ENCODE measurements at regions not wholly inside any gene's neighbourhood (a gene's known extent, or its start where the extent isn't known, plus 50 kb on each side); places are given as distances from the start of the nearest gene placed in this dataset.
"Not testable (repeated sequence)": the region's sequence is repeated elsewhere in the genome, so short reads cannot be mapped to it uniquely, and the experiment has no call there.

- in situ Hi-C loops (cut with MboI; ENCODE audit: low sequenced_read_pairs), result no loop called here
Observed at GRCh38 chr16:22624800-22625533, 114.3 kb downstream of the NPIPB5 start.

GRCh38 chr16:22625967-22626366 lies 115.3 kb downstream of the NPIPB5 start:
- in situ Hi-C loops (cut with MboI; ENCODE audit: low sequenced_read_pairs), result no loop called here

GRCh38 chr16:22627043-22627442 lies 116.4 kb downstream of the NPIPB5 start:
- in situ Hi-C loops (cut with MboI; ENCODE audit: low sequenced_read_pairs), result no loop called here

GRCh38 chr16:22628994-22629393 lies 118.3 kb downstream of the NPIPB5 start:
- in situ Hi-C loops (cut with MboI; ENCODE audit: low sequenced_read_pairs), result no loop called here

DNA sequence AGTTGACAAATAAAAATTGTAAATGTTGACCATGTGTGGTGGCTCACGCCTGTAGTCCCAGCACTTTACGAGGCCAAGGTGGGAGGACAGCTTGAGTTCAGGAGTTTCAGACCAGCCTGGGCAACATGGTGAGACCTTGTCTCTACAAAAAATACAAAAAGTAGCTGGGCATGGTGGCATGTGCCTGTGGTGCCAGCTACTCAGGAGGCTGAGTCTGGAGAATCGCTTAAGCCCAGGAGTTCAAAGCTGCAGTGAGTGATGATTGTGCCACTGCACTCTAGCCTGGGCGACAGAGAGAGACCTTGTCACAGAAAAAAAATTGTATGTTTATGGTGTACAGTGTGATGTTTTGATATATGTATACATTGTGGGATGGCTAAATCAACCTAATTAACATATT lies 119.6 kb downstream of the NPIPB5 start:
- in situ Hi-C loops (cut with MboI; ENCODE audit: low sequenced_read_pairs), result no loop called here

DNA sequence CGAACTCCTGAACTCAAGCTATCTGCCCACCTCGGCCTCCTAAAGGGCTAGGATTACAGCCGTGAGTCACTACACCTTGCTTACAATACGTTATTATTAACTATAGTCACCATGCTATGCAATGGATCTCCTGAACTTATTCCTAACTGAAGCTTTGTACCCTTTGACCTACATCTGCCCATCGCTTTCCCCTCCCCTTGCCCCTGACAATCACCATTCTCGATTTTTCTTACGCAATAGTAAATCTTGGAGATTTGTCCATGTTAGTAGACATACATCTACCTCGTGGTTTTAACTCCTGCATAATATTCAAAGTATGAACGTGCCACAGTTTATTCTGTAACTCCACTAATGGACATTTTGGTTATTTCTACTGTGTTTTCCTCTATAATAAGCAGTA lies 120.6 kb downstream of the NPIPB5 start:
- in situ Hi-C loops (cut with MboI; ENCODE audit: low sequenced_read_pairs), result no loop called here

GRCh38 chr16:22632606-22633005 lies 121.9 kb downstream of the NPIPB5 start:
- in situ Hi-C loops (cut with MboI; ENCODE audit: low sequenced_read_pairs), result no loop called here

DNA sequence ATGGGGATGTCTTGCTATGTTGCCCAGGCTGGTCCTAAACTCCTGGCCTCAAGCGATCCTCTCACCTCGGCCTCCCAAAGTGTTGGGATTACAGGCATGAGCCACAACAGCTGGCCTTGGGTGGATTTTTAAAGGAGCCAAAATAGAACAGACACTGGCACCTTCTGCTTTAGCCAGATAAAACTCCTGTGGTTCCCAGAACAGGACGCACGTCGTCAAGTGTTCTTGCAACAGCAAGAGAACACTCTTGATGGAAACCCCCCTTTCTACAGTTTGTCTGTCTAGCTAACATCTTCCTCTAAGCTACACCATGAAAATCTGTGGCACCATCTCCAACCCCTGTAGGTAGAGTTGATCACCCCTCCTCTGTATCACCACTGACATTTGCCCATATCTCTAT lies 122.6 kb downstream of the NPIPB5 start:
- in situ Hi-C loops (cut with MboI; ENCODE audit: low sequenced_read_pairs), result no loop called here

DNA sequence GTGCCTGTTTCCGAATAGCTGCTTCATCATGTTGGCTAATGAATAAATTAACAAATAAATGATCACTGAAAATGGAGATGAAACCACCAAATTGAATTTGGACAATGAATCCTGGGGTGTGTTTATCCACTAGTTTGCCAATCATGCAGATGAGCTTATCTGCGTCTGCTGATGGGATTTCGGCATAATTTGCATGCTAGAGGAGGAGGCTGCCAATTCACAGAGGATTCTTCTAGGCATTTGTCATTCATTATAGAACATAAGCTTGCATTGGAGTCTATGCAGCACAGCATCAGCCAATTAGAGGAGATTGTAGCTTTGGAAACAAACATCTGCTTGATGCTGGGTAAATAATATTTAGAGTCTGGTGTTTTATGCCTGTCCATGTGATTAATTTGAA lies 123.1 kb downstream of the NPIPB5 start:
- in situ Hi-C loops (cut with MboI; ENCODE audit: low sequenced_read_pairs), result no loop called here

DNA sequence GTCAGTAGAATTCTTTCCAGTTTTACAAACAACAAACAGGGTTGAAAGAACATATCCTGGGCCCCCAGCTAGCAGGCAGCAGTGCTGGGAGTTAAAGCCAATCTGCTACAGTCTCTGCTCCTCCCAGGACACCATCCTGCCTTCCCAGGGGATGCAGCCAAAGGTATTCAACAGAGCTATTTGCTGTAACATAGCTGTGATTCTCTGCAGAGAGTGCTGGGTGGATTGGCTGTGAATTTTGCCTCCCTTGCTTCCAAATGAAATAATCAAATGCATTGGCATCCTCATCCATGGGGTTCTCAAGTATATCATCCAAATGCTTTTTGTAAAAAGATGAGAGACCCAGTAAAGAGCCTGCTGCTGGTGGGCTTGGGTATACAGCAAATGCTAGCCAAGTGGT lies 124.3 kb downstream of the NPIPB5 start:
- in situ Hi-C loops (cut with MboI; ENCODE audit: low sequenced_read_pairs), result no loop called here

DNA sequence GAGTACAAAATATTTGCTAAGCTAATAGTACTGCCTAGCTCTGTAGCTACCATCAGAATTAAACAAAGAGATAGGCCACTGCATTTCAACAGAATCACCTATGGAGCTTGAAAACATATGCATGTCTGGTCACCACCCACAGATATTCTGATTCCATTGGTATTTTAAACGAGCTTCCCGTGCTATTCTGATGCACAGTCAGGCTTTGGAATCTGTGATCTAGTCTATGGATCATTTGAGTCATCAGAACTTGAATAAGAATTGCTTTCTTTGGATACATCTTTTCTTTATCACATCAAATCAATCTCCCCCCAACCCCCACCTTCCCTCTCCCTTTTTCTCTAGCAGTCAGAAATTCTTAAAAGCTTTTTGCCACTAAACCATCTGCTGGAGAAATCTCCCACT lies 124.7 kb downstream of the NPIPB5 start:
- in situ Hi-C loops (cut with MboI; ENCODE audit: low sequenced_read_pairs), result no loop called here

DNA sequence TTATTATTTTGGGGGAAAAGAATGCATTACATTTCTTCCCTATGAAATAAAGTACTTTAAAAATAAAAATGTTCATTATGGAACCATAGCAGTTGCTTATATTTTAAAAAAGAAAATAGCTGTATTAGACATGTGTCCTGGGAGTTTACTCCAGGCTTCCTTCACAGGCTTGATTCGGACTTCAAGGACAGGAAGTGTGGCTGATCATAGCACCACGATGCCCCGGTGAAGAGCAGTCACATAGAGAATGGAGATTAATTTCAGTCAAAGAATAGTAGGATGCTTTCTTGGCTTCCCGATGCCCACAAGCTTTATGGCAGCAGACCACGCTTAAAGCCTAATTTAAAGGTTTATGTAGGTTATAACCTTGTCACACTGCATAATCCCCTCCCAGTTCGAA lies 125.1 kb downstream of the NPIPB5 start:
- in situ Hi-C loops (cut with MboI; ENCODE audit: low sequenced_read_pairs), result no loop called here

- in situ Hi-C loops (cut with MboI; ENCODE audit: low sequenced_read_pairs), result no loop called here
Observed at GRCh38 chr16:22638393-22639206, 127.9 kb downstream of the NPIPB5 start.

GRCh38 chr16:22641131-22641628 lies 130.5 kb downstream of the NPIPB5 start:
- in situ Hi-C loops (cut with MboI; ENCODE audit: low sequenced_read_pairs), result no loop called here

GRCh38 chr16:22642416-22643088 lies 131.9 kb downstream of the NPIPB5 start:
- in situ Hi-C loops (cut with MboI; ENCODE audit: low sequenced_read_pairs), result no loop called here

- in situ Hi-C loops (cut with MboI; ENCODE audit: low sequenced_read_pairs), result not testable (repeated sequence)
Observed at GRCh38 chr16:22643203-22643602, 132.5 kb downstream of the NPIPB5 start.

DNA sequence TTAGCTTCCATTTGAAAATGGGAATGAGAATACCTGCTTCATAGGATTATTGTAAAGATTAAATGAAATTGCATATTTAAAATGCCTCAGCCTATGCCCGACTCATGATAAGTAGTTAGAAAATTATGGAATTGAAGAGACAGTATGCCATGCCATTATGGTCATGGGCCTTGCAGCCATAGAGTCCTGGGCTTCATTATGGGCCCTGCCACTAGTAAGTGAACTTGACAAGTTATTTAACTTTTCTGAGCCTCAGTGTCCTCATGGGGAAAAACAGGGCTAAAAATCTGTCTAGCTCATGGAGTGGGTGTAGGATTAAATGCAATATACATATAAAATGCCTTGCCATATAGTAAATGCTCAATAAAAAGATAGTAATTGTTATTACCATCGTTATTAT lies 133.2 kb downstream of the NPIPB5 start:
- in situ Hi-C loops (cut with MboI; ENCODE audit: low sequenced_read_pairs), result no loop called here

DNA sequence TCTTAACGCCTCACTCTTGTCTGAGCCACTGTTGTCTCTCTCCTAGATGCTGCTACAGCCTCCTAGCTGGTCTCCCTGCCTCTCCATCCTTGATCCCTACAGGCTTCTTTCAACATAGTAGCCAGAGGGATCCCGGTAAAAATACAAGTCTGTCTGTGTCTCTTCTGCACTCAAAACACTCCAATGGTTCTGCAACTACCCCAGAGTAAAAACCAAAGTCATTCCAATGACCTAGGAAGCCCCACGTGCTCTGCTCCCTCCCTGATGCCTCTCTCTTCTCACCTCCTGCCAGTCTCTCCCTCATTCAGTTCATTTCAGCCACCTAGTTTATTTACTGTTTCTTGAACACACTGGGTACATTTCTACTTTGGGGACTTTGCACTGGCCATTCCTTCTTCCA lies 135.2 kb downstream of the NPIPB5 start:
- in situ Hi-C loops (cut with MboI; ENCODE audit: low sequenced_read_pairs), result no loop called here

DNA sequence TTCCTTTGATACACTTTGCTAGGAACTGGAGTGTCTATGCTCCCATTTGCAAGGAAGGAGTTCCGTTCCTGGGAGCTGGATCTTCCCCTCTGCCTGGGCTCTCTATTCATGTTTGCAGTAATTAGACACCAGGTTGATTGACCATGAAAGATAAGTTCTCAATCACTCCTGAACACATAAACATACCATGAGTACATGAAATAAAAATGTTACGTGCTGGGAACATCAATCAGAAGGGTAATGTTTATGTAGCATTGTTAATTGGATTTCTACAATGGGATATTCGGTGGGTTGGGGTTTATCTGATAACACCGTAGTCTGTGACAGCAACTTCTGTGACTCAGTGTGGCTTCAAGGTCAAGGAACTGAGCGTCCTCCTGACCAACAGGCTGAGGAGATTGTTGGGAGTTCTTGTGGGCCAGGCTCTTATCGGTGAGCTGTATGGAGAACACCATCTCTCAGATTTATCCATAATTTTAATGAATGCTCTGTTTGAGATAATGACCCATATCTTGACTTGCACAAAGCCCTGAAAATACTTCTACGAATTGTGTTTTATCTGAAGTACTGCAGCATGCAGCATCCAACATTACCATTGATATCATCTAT lies 136.4 kb downstream of the NPIPB5 start:
- in situ Hi-C loops (cut with MboI; ENCODE audit: low sequenced_read_pairs), result no loop called here

- in situ Hi-C loops (cut with MboI; ENCODE audit: low sequenced_read_pairs), result no loop called here
Observed at GRCh38 chr16:22648141-22648540, 137.4 kb downstream of the NPIPB5 start.

DNA sequence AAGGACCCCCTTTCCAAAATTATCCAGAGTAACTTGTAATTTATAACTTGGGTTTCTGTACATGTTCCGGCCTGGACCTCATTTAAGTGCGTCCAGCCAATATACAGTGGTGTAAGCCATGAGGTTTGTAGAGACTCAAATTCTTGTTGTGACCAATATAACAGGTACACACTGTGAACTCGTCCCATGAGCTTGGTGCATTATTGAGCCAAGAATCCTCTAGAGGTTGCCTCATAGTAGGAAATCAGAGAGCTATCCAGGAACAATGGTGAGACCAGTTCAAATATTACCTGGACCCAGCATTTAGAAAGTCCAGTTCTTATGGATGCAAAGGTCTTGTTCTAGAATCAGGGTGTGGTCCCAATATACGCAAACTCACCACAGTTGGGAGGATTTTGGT lies 138.2 kb downstream of the NPIPB5 start:
- in situ Hi-C loops (cut with MboI; ENCODE audit: low sequenced_read_pairs), result no loop called here
